NCI-H345 (cell line): ENCODE measurements at regions not wholly inside any gene's neighbourhood (a gene's known extent, or its start where the extent isn't known, plus 50 kb on each side); places are given as distances from the start of the nearest gene placed in this dataset.
"Not testable (repeated sequence)": the region's sequence is repeated elsewhere in the genome, so short reads cannot be mapped to it uniquely, and the experiment has no call there.

Experiments
- DNase-seq: peaks from one replicate; lab custom pipeline; 2025; lab: John Stamatoyannopoulos, UW

DNA sequence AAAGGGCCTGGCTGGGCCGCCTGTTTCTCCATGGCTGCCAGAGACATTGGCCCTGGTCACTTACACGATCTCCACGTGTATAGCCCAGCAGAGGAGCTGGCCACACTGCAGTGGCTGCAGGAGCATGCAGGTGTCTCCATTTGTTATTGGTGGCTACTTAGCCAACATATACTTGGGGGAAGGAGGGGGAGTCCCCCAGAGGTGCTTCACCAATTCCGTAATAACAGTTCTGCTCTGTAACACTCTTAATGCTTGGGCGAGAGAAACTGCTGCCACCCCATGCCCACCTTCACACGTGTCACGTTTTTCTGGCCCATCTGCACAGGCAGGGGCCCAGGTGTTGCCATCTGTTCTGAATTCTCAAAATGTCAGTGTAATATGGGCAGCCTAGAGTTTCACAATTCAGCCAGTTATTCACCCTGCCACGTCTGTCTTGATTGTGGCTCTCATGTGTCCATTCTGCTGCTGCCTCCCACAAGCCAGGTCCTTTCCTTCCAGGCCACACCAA, 353.5 kb downstream of the BCL2L11 start:
- DNase-seq, result not testable (repeated sequence)

DNA sequence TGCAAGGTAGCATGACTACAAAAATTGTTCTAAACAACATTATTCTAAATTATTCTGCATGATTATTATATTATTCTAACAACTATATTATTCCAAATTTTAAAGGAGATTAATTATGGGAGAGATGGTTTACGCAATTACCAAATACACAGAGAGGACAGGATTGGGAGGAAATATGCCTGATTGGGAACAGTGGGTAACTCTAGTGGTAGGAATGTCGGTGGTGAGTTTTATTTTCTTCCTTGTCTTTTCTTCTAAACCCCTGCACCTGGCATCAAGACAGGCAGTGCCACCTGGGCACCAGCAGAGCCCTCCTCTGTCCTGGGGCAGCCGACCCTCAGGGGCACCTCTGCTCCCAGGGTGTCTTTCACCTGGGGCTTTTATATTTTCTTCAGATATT, 357.6 kb downstream of the BCL2L11 start:
- not testable (repeated sequence) for DNase-seq

DNA sequence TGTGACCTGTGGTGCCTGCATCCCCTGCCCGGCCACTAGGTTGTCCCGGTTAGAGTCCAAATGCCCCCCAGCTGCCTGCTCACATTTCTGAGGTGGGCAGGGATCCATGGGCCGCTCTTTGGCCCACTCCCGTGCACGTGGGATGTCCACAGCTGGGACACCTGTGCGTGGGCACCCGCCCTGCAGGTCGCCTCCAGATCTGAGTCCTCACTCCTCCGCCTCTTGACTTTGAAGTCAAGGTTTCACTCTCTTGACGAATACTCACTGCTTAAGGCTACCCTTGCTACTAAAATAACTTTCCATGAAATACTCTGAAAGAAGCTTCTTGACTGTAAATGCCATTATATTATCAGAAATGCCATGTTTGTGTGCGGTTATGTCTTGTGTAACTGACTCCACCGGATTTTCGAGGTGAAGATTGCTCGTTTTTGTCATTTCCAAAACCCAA, 358.2 kb downstream of the BCL2L11 start:
- not testable (repeated sequence) for DNase-seq

DNA sequence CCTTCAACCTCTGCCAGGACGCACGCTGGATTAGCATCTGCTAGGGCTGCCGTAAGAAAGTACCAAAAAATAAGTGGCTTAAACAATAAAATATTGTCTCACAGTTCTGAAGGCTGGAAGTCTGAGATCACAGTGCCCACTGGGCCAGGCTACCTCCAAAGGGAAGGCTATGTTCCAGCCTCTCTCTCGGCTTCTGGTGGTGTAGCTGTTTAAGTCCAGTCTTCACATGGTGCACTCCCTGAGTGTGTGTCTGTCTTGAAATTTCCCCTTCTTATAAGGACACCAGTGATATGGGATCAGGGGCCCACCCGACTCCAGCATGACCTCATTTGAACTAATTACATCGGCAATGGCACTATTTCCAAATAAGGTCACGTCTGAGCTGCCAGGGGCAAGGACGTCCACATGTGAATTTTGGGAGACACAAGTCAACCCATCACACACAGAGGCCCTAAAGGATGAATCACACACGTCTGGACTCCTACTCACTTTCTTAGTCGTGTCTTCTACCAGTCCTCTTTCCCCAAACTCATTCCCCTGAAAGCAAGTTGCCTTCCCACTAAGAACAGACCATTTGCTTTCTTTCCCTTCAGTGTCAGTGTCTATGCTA, 359.4 kb downstream of the BCL2L11 start:
- DNase-seq, result not testable (repeated sequence)

DNA sequence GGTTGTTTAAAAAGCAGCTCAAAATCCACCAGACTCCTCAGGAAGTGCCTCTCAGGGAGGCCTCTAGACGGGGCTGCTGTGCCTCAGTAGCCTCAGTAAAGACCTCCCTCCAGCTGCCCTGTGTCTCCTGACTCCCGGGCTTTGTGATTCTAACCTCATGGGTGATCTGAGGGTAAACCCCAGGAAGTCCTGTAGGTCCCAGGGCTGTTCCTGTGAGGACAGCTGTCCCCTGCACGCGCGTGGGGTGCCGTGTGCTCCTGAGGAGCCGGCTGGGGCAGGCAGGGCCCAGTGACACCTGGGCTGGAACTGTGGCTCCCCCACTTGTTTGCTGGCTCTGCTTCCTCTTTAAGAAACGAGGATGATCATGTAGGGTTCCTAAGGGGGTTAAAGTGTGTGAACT, 359.9 kb downstream of the BCL2L11 start:
- DNase-seq, result not testable (repeated sequence)

DNA sequence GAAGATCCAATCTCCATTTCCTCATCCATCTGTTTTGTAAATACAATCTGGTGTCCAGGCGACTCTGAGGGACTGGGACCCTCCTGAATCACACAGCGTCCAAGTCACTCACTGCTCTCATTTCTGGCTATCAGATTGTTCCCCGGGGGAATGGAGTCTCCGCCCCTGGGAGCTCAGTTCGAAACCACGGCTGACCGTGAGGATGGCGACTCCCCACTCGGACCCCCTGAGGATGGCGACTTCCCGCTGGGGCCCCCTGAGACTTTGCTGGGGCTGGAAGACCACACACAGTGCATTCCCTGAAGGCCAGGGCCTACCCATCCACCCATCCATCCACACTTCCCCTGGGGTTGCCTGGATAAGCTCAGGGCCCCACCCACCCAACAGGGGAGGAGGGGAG, 360.5 kb downstream of the BCL2L11 start:
- DNase-seq, result not testable (repeated sequence)

DNA sequence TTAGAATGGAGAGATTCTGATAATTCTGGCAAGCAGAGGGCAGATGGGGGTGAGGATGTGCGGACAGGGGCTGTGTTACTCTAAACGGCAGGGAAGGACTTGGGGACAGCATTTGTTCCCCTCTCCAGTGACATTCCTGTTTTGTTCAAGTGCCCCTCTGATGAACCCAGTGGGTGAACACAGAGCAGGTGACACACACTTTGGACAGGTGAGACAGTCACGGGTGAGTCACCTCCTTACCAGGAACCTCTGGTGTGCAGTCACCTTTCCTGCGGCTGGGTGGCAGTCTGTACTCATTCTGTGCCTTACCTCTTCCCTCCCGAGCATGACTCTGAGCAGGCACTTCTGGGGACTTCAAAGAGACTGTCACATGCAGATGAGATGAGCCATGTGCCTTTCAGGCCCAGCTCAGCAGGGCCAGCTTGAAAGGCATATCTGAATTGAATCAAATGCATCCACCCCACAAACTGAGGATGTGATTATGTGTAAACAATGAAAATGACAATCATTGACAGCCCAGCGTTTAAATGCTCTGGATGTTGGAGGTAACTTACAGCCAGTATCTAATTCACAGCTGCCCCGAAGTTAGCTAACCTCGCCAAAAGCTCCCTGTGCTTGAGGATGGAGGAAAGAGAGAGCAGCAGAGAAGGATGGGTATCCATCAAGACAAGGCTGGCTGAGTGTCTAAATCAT, 362.4 kb downstream of the BCL2L11 start:
- DNase-seq, result not testable (repeated sequence)

DNA sequence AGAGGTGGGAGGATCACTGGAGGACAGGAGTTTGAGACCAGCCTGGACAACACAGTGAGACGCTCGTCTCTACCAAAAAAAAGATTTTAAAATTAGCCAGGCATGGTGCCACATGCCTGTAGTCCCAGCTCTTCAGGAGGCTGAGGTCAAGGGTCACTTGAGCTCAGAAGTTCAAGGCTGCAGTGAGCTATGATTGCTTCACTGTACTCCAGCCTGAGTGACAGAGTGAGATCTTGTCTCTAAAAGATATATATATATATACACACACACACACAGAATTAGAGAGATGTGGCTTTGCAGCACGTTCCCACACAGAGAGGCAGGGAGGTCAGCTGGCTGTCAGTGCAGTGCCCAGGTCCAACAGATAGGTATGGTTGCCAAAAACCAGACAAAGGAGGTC, 363.4 kb downstream of the BCL2L11 start:
- not testable (repeated sequence) for DNase-seq

DNA sequence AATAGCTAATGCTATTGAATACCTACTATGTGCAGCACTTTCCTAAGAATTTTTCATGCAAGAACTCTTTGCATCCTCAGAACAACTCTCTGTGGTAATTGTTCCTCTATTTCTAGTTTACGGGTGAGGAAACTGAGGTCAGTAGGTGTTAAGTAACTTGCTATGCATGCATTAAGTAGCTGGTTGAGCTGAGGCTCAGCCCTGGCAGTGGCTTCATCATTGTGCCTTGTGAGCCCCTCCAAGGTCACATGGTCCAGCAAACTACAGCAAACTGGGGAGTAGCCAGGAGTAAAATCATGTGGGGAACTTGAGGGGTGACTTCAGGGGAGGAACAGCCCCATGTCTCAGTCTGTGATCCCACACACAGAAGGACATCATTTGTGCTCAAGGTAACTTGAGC, 365.2 kb downstream of the BCL2L11 start:
- not testable (repeated sequence) for DNase-seq

DNA sequence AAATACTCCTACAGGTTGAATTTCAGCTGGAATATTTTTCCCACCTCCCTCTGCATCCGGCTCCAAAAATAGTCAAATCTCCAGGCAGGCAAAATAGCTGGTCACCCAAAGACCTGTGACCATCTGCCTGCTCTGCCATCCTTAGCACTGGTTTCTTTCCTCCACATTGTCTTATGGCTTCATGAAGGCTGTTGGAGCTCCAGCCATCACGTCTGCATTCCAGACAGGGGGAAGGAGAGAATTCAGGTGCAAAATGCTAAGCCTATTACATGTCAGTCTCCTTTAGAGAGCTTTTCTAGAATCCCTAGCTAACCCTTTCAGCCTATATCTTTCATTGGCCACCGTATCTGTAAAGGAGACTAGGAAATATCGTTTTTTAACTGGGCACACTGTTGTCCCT, 367.7 kb downstream of the BCL2L11 start:
- DNase-seq, result not testable (repeated sequence)

DNA sequence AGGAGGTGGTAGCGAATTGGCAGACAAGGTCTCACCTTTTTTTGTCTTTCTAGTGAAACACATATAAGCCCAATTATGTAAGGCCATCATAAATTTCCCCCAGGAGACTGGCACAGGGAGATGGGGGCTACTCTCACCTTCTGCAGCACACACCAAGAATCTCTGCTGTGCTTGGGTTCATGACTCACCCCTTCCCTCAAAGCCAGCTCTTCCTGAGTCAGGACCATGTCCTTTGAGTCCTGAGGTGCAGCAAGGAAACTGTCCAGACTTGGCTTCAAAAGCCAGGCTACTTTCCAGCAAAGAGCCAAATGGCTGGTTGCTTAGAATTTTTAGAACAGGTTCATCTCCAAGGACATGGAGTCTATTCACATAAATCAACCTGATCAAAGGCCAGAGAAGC, 368.7 kb downstream of the BCL2L11 start:
- DNase-seq, result not testable (repeated sequence)

DNA sequence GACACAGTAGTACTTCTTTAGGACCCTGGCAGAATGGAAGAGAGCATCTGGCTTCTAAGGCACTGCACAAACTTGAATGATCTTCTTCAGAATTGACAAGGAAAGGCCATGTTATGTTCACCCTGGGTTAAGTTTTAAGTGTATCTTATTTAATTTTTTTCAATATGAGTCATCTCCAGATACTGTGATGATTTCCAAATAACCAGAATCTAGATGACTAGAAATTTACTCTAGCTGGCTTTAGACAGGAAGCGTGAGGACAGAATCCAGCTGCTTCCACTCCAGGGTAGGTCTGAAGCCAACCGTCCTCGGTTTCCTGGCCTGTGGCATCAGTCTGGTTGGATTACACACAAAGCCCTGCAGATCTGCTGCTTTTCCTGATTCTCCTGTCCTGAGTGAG, 370.5 kb downstream of the BCL2L11 start:
- not testable (repeated sequence) for DNase-seq

DNA sequence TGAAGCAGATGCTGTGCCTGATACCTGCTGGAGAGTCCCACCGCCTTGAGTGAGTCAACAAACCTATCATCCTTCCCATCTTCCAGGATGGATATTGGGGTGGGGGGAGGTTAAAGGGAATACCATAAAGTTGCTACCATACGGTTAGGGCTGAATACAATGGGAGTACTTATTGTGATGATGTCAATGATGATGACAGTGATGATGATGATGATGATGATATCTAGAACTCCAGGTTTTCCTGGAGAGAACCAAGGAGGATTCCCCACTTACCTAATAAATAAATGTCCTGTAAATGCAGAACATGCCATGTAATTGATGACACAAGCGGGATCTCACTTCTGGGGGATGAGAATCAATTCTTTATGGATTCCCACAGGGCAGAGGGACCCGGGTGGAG, 370.9 kb downstream of the BCL2L11 start:
- not testable (repeated sequence) for DNase-seq

DNA sequence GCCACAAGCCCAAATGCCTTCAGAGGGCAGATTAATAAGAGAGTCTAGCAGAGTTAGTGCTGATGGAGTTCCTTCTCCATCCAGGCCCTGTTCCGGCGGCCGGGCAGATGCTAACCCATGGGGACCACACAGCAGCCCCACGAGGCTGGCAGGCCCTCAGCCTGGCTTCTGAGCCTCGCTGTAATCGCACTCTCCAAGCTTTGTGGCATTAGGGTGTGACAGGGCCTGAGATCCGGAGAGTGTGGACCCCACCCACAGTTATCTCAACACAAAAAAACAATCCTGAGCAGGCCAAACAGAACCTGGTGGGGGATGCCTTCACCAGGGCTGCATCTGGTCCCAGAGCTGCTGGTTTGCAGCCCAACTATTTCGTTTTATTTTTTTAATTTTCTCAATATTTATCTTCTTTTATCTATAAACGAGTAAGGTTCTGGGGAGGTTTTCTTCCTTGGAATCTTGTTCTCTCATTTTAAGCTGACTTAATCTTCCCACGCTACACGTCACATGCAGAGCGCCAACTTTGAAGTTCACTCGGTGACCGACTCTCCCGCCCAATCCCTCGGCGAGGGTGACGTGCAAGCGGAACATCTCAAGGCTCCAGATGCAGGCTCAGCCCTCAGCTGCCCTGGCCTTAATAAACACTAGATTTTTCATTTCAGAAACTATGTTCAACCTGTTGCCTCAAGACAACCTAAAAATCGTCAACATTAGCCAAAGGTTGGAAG, 372.4 kb downstream of the BCL2L11 start:
- not testable (repeated sequence) for DNase-seq

DNA sequence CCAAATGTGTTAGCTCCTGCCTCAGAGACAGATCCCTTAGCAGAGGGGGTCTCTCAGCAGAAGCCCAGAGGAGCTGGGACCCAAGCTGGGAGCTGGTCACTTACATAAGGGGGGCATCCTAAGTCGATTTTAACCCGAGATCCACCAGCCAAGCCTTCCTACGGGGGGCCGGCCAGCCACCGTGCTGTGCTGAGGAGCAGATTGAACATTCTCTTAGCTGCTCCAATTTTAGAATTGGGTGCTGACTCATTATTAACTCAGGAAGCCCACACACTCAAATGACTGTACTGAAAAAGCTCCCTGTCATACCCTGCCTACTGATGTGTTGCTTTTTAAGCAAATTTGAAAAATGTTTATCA, 373.0 kb downstream of the BCL2L11 start:
- DNase-seq, result not testable (repeated sequence)

DNA sequence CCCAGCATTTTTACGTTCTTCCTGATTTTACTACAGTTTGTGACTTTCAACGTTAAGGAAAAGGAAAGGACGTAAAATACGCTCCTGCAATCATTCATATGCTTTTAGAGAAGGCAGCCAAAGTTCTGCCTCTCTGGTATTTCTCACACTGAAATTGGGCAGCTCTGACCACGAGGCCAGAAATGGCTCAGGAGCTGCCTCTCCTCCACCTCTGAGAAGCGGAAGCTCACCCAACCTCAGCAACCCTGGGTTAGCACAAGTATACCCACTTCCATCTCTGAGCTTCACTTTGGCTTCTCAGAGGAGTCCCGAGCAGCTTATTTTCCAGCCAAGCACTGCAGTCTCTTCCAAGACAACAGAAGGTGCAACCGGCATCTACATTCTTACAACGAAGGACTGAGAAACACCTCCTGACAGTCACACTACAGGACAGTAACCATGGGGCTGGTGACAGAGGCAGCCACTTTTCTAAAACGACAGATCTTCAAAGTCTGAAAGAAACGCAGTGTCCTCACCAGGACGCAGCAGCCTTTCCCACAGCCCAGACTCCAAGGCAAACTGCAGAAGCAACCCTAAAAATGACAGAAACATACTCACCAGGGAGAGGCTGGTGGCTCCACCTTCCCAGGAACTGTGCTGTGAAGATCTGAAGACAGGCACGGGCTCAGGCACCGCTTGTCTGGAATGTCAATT, 373.7 kb downstream of the BCL2L11 start:
- not testable (repeated sequence) for DNase-seq

DNA sequence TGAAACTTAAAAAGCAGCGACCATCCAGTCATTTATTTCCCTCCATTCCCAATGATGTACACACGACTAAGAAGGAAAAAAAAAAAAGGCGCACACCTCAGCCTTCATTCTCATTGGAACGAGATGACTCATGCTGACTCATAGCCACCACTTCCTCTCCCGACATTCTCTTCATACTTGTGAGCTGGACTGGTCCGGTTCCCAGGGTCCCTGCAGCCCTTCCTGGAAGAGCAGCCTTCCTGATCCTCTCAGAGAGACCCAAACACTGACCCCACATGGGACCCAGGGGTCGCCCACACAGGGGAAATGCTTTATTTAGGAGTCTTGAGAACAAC, 374.2 kb downstream of the BCL2L11 start:
- DNase-seq, result not testable (repeated sequence)

DNA sequence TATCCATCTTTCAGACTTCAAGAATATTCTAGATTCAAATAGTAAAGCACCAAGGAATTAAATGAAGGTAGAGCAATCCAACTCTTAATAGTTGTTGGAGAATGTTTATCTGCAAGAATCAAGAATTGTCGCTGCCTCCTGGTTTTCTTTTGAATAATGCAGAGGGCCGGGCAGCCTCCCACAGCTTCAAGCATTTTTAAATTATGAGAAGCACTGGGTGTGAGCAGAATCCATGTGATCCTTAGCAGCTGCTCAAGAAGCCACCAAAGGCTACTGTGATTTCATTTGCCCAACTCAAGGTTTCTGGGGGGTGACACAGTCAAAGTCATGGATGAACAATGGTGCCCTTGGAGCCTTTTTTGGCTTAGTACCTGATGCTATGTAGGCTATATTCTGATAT, 374.9 kb downstream of the BCL2L11 start:
- DNase-seq, result not testable (repeated sequence)

DNA sequence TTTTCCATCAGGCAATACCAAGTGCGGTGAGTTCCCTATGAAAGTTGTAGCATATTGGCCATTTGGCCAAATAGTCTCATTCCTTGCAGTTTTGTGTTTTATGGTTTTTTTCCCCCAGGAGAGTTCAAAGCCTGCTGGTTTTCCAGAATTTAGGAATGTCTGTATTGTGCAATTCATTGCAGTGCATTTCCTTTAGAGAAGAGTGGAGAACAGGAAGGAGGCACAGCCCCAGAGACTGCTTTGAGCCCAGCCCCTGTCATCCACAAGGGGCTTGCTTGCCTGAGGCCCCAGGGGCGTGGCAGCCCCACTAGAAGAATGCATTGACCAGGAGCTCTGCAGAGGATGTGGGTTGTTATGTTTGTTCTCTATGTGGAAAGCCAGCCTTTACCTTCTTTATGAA, 375.5 kb downstream of the BCL2L11 start:
- not testable (repeated sequence) for DNase-seq

DNA sequence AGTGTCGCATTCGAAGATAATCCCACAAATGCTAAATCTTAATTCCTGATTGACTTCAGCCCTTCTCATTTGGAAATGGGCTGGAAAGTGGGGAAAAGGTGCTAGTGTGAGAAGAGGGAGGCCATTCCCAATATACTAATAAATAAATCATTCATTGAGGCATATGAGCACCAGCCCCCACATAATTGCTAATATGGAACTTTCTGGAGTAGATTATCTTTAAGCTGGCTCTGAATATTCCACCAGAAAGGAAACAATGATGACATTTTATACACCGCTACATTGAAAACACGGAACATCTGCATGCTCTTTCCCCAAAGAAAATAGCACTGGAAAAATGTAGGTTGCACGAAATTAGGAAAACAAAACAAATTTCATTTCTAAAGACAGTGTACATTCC, 376.1 kb downstream of the BCL2L11 start:
- not testable (repeated sequence) for DNase-seq

DNA sequence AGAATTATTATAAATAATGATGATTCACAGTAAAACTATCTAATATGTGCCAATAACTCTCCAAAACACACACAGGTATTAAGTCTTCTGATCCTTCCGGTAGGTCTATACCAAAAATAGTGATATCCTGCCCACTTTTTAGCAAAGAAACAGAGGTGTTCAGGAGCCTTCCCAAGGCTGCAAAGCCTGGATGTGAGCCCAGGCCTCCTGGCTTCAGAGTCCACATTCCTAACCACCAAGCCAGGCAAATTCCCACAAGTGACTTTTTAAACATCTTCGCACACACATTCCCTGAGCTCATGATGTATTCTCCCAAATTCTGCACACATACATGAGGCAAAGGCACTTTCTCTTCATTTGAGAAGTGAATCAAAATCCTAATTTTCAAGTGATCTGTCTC, 376.6 kb downstream of the BCL2L11 start:
- not testable (repeated sequence) for DNase-seq

DNA sequence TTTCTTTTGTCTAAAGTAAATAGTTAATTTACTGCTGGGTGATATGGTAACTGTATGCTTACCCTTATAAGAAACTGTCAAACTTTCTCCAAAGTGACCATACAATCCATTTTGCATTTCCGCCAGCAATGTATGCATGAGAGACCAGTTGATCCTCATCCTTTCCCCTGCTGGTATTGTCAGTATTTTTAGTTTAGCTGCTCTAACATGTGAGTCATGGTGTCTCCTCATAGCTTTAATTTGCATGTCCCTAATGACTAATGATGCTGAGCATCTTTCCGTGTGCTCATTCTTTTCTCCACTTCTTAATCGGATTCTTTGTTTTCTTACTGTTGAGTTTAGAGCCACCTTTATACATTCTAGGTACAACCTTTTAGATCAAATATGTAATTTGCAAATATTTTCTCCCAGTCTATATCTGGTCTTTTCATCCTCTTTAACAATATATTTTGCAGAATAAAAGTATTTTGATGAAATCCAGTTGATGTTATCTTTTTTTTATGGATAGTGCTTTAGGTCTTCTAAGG, 379.9 kb downstream of the BCL2L11 start:
- not testable (repeated sequence) for DNase-seq
